Central memory CD8-positive, alpha-beta T cell (primary cell): ENCODE measurements at regions not wholly inside any gene's neighbourhood (a gene's known extent, or its start where the extent isn't known, plus 50 kb on each side); places are given as distances from the start of the nearest gene placed in this dataset.

ENCODE experiments used
- ATAC-seq: fragments of 150-1000 bp; cut with Tn5 transposase; replicated peaks from 2 replicates; pipeline ENCODE4 v1.10.0; 2022; ENCODE audit warnings: mild to moderate bottlenecking, moderate FRiP score, moderate number of reproducible peaks; ENCODE audit not compliant: poor library complexity, severe bottlenecking; ENCODE audit errors: extremely low read depth
- DNase-seq, 2 donors: peaks; one replicate each; pipeline ENCODE4 v3.0.0; 2021; ENCODE audit warnings: low spot score in 2 of 2
- H3K27ac Mint-ChIP-seq: one replicate; pipeline ENCODE4 v1.8.0; 2022; ENCODE audit warnings: low read depth, mild to moderate bottlenecking, moderate library complexity, mixed read lengths
- H3K27me3 Mint-ChIP-seq: one replicate; pipeline ENCODE4 v1.8.0; 2022; ENCODE audit warnings: mixed read lengths
- H3K36me3 Mint-ChIP-seq: one replicate; pipeline ENCODE4 v1.8.0; 2022; ENCODE audit warnings: mild to moderate bottlenecking, moderate library complexity, mixed read lengths; ENCODE audit not compliant: insufficient read depth
- H3K4me1 Mint-ChIP-seq: one replicate; pipeline ENCODE4 v1.8.0; 2022; ENCODE audit warnings: mixed read lengths
- H3K4me3 Mint-ChIP-seq: one replicate; pipeline ENCODE4 v1.8.0; 2022; ENCODE audit warnings: mild to moderate bottlenecking, moderate library complexity, mixed read lengths
- H3K9me3 Mint-ChIP-seq: one replicate; pipeline ENCODE4 v1.8.0; 2022; ENCODE audit warnings: mixed read lengths

- no peak for DNase-seq
- ATAC-seq, result no peak
- Mint-ChIP-seq H3K27ac (no peak overlapping the region), H3K4me1 (peaks cover 6% of the 10 kb centered on the region), H3K36me3 (no peaks in the 10 kb centered on the region), H3K9me3 (no peaks in the 10 kb centered on the region), H3K4me3 (no peak overlapping the region), H3K27me3 (peaks cover 81% of the 10 kb centered on the region)
Measured at GRCh38 chr6:1043458-1043836, 268.5 kb upstream of the FOXQ1 start.

- H3K4me1 Mint-ChIP-seq, result peaks cover 1% of the 10 kb centered on the region
- ATAC-seq, result no peak
- no peak overlapping the region for H3K4me3 Mint-ChIP-seq
- no peaks in the 10 kb centered on the region for H3K9me3 Mint-ChIP-seq
- peaks cover 81% of the 10 kb centered on the region for H3K27me3 Mint-ChIP-seq
- no peak overlapping the region for H3K27ac Mint-ChIP-seq
- H3K36me3 Mint-ChIP-seq, result no peaks in the 10 kb centered on the region
- no peak for DNase-seq
Measured at GRCh38 chr6:1042583-1043457, 269.1 kb upstream of the FOXQ1 start.

GRCh38 chr6:1040393-1040792 lies 271.5 kb upstream of the FOXQ1 start:
- ATAC-seq (no peak), DNase-seq (no peak)
- Mint-ChIP-seq H3K4me1 (no peaks in the 10 kb centered on the region), H3K27ac (no peak overlapping the region), H3K9me3 (no peaks in the 10 kb centered on the region), H3K27me3 (peaks cover 84% of the 10 kb centered on the region), H3K36me3 (no peaks in the 10 kb centered on the region), H3K4me3 (no peak overlapping the region)

- H3K4me3 Mint-ChIP-seq, result no peak overlapping the region
- no peaks in the 10 kb centered on the region for H3K9me3 Mint-ChIP-seq
- ATAC-seq (no peak), DNase-seq (no peak)
- no peak overlapping the region for H3K27ac Mint-ChIP-seq
- H3K4me1 Mint-ChIP-seq, result no peaks in the 10 kb centered on the region
- peaks cover 84% of the 10 kb centered on the region for H3K27me3 Mint-ChIP-seq
- H3K36me3 Mint-ChIP-seq, result no peaks in the 10 kb centered on the region
Measured at GRCh38 chr6:1039746-1040145, 272.2 kb upstream of the FOXQ1 start.

GRCh38 chr6:1039191-1039590 lies 272.7 kb upstream of the FOXQ1 start:
- H3K36me3 Mint-ChIP-seq, result no peaks in the 10 kb centered on the region
- ATAC-seq, result no peak
- no peak for DNase-seq
- no peaks in the 10 kb centered on the region for H3K9me3 Mint-ChIP-seq
- H3K27ac Mint-ChIP-seq, result no peak overlapping the region
- peaks cover 82% of the 10 kb centered on the region for H3K27me3 Mint-ChIP-seq
- H3K4me3 Mint-ChIP-seq, result no peak overlapping the region
- no peaks in the 10 kb centered on the region for H3K4me1 Mint-ChIP-seq

GRCh38 chr6:1037430-1038202 lies 274.3 kb upstream of the FOXQ1 start:
- H3K4me1 Mint-ChIP-seq, result no peaks in the 10 kb centered on the region

GRCh38 chr6:1035401-1035800 lies 276.5 kb upstream of the FOXQ1 start:
- no peak for ATAC-seq
- Mint-ChIP-seq H3K27me3 (peaks cover 53% of the 10 kb centered on the region), H3K4me3 (no peak overlapping the region), H3K36me3 (no peaks in the 10 kb centered on the region), H3K27ac (no peak overlapping the region), H3K9me3 (peaks cover 5% of the 10 kb centered on the region), H3K4me1 (no peaks in the 10 kb centered on the region)
- DNase-seq, result no peak

More at GRCh38 chr6:1037430-1038202, 274.3 kb upstream of the FOXQ1 start:
- no peaks in the 10 kb centered on the region for H3K36me3 Mint-ChIP-seq
- DNase-seq, result no peak
- no peak for ATAC-seq
- H3K4me3 Mint-ChIP-seq, result no peak overlapping the region
- peaks cover 75% of the 10 kb centered on the region for H3K27me3 Mint-ChIP-seq
- H3K27ac Mint-ChIP-seq, result no peak overlapping the region
- H3K9me3 Mint-ChIP-seq, result no peaks in the 10 kb centered on the region

GRCh38 chr6:1031720-1032119 lies 280.2 kb upstream of the FOXQ1 start:
- no peak overlapping the region for H3K4me3 Mint-ChIP-seq

GRCh38 chr6:1029141-1029540 lies 282.8 kb upstream of the FOXQ1 start:
- H3K4me1 Mint-ChIP-seq, result no peaks in the 10 kb centered on the region
- H3K9me3 Mint-ChIP-seq, result peaks cover 5% of the 10 kb centered on the region
- ATAC-seq (no peak), DNase-seq (no peak)
- H3K27me3 Mint-ChIP-seq, result peaks cover 55% of the 10 kb centered on the region
- H3K4me3 Mint-ChIP-seq, result no peak overlapping the region
- H3K27ac Mint-ChIP-seq, result no peak overlapping the region
- H3K36me3 Mint-ChIP-seq, result no peaks in the 10 kb centered on the region

More at GRCh38 chr6:1031720-1032119, 280.2 kb upstream of the FOXQ1 start:
- no peak for ATAC-seq
- Mint-ChIP-seq H3K27me3 (peaks cover 57% of the 10 kb centered on the region), H3K4me1 (no peaks in the 10 kb centered on the region), H3K36me3 (no peaks in the 10 kb centered on the region), H3K9me3 (peaks cover 5% of the 10 kb centered on the region), H3K27ac (no peak overlapping the region)
- no peak for DNase-seq

GRCh38 chr6:1028723-1029122 lies 283.2 kb upstream of the FOXQ1 start:
- Mint-ChIP-seq H3K4me3 (no peak overlapping the region), H3K27ac (no peak overlapping the region), H3K27me3 (peaks cover 51% of the 10 kb centered on the region), H3K9me3 (peaks cover 5% of the 10 kb centered on the region), H3K36me3 (no peaks in the 10 kb centered on the region), H3K4me1 (no peaks in the 10 kb centered on the region)
- DNase-seq (no peak), ATAC-seq (no peak)

- Mint-ChIP-seq H3K4me3 (no peak overlapping the region), H3K4me1 (no peaks in the 10 kb centered on the region), H3K9me3 (peaks cover 5% of the 10 kb centered on the region), H3K36me3 (no peaks in the 10 kb centered on the region), H3K27ac (no peak overlapping the region), H3K27me3 (peaks cover 47% of the 10 kb centered on the region)
- DNase-seq (no peak), ATAC-seq (no peak)
Measured at GRCh38 chr6:1027795-1028569, 283.9 kb upstream of the FOXQ1 start.

- DNase-seq, result no peak
- Mint-ChIP-seq H3K9me3 (peaks cover 5% of the 10 kb centered on the region), H3K27ac (no peak overlapping the region), H3K4me1 (no peaks in the 10 kb centered on the region), H3K27me3 (peaks cover 47% of the 10 kb centered on the region), H3K4me3 (no peak overlapping the region), H3K36me3 (no peaks in the 10 kb centered on the region)
- ATAC-seq, result no peak
Measured at GRCh38 chr6:1027109-1027794, 284.6 kb upstream of the FOXQ1 start.
